OCI-LY3 (cell line): ENCODE measurements at regions not wholly inside any gene's neighbourhood (a gene's known extent, or its start where the extent isn't known, plus 50 kb on each side); places are given as distances from the start of the nearest gene placed in this dataset.

Source experiments
- H2AFZ ChIP-seq: fragments of 200-600, 300-600 bp; shearing (Covaris generic); 2 replicates; pipeline ENCODE4 v1.6.0; 2014; ENCODE audit warnings: antibody characterized with exemption, low read depth, low read length
- H3K27ac ChIP-seq: fragments of 200-600, 300-600 bp; sonication (generic); 2 replicates; pipeline ENCODE4 v1.5.1; 2014; ENCODE audit warnings: mild to moderate bottlenecking, low read length, moderate library complexity, mixed read lengths
- H3K27me3 ChIP-seq: fragments of 200-600, 300-600 bp; sonication (generic); 2 replicates; pipeline ENCODE4 v1.6.1; 2014; ENCODE audit warnings: low read depth, low read length, mixed read lengths
- H3K36me3 ChIP-seq: fragments of 200-600, 300-600 bp; sonication (generic); replicated peaks from 2 replicates; pipeline ENCODE3; 2014; ENCODE audit warnings: low read depth, low read length, mixed read lengths
- H3K4me1 ChIP-seq: fragments of 300-600, 200-600 bp; sonication (generic); 2 replicates; pipeline ENCODE4 v1.6.1; 2014; ENCODE audit warnings: low read length, mixed read lengths
- H3K4me2 ChIP-seq: fragments of 200-600, 300-600 bp; sonication (generic); 2 replicates; pipeline ENCODE4 v1.6.1; 2014; ENCODE audit warnings: low read length, mixed read lengths
- H3K4me3 ChIP-seq: fragments of 300-600, 200-600 bp; sonication (generic); 2 replicates; pipeline ENCODE4 v1.5.1; 2014; ENCODE audit warnings: antibody characterized with exemption, mild to moderate bottlenecking, low read length, moderate library complexity
- H3K79me2 ChIP-seq: fragments of 300-600, 200-600 bp; shearing (Covaris generic); 2 replicates; pipeline ENCODE4 v1.6.1; 2014; ENCODE audit warnings: mild to moderate bottlenecking, low read length, mixed read lengths
- H3K9ac ChIP-seq: fragments of 300-600, 200-600 bp; shearing (Covaris generic); 2 replicates; pipeline ENCODE4 v1.6.0; 2014; ENCODE audit warnings: mild to moderate bottlenecking, low read length, moderate library complexity
- H3K9me3 ChIP-seq: fragments of 200-600, 300-600 bp; shearing (Covaris generic); 2 replicates; pipeline ENCODE4 v1.6.1; 2014; ENCODE audit warnings: low read length, mixed read lengths; ENCODE audit not compliant: insufficient read depth
- H4K20me1 ChIP-seq: fragments of 200-600, 300-600 bp; sonication (generic); 2 replicates; pipeline ENCODE4 v1.6.1; 2016; ENCODE audit warnings: low read length, mixed read lengths; ENCODE audit not compliant: insufficient read depth
- EZH2phosphoT487 ChIP-seq: fragments of 200-600 bp; shearing (Covaris generic); IDR thresholded peaks from 2 replicates; pipeline ENCODE4 v1.6.1; 2018; ENCODE audit warnings: antibody characterized with exemption, mixed run types, low read depth
- TF ChIP-seq, protein P1 (sequence below): fragments of 200-600, 300-600 bp; sonication (generic); IDR thresholded peaks from 2 replicates; pipeline ENCODE4 v1.5.1; 2014; ENCODE audit warnings: antibody characterized with exemption, low read length, low read depth

DNA sequence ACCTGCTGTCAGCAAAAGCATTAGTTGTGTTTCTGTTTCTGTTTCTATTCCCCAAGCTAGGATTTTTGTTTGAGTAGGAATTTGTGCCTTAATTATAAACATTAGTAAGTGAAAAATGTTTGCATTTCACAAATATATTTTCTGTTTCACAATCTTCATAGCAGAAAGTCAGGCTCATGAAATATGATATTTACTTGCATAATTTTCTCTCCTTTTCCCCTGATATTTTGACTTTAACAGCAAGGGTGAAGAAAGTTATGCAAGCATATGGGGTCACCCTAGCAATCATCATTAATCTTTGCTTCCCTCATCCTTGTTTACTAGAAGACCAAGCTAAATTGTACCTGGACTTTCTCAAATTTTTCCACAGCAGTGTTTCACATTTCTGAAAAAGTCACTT, 140.3 kb upstream of the SEMA6D start:
- Histone ChIP-seq H3K27me3 (no peaks in the 10 kb centered on the region), H3K4me3 (no peak overlapping the region), H2AFZ (no peak overlapping the region), H3K36me3 (no peaks in the 10 kb centered on the region), H3K79me2 (no peaks in the 10 kb centered on the region), H3K4me1 (no peaks in the 10 kb centered on the region), H3K27ac (no peak overlapping the region), H3K9ac (no peak overlapping the region), H3K9me3 (no peaks in the 10 kb centered on the region), H3K4me2 (no peak overlapping the region), H4K20me1 (no peaks in the 10 kb centered on the region)
- TF ChIP-seq, protein P1, sequence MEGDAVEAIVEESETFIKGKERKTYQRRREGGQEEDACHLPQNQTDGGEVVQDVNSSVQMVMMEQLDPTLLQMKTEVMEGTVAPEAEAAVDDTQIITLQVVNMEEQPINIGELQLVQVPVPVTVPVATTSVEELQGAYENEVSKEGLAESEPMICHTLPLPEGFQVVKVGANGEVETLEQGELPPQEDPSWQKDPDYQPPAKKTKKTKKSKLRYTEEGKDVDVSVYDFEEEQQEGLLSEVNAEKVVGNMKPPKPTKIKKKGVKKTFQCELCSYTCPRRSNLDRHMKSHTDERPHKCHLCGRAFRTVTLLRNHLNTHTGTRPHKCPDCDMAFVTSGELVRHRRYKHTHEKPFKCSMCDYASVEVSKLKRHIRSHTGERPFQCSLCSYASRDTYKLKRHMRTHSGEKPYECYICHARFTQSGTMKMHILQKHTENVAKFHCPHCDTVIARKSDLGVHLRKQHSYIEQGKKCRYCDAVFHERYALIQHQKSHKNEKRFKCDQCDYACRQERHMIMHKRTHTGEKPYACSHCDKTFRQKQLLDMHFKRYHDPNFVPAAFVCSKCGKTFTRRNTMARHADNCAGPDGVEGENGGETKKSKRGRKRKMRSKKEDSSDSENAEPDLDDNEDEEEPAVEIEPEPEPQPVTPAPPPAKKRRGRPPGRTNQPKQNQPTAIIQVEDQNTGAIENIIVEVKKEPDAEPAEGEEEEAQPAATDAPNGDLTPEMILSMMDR: no peak
- no peak for TF ChIP-seq EZH2phosphoT487

DNA sequence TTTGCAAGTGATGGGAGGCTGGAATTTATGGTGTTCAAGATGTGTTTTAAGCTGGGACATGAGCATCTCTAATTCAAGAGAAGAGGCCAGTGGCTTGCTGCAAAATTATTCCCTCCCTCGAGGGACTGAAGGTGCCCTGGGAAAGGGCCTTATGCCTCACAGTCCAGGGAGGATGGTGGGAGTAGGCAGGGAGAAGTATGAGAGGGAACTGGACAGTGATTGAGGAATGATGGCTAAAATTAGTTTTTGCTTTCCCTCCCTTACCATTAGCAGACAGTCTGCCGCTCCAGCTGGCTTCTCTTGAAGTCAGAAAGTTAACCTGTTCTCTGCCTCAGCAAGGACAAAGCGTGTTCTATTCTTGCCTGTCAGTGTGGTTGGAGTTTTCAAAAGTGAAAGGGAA, 139.8 kb upstream of the SEMA6D start:
- H3K4me1 ChIP-seq: no peaks in the 10 kb centered on the region
- H3K27me3 ChIP-seq: no peaks in the 10 kb centered on the region
- H3K36me3 ChIP-seq: no peaks in the 10 kb centered on the region
- H2AFZ ChIP-seq: no peak overlapping the region
- H3K9ac ChIP-seq: no peak overlapping the region
- H3K79me2 ChIP-seq: no peaks in the 10 kb centered on the region
- no peaks in the 10 kb centered on the region for H4K20me1 ChIP-seq
- H3K27ac ChIP-seq: no peak overlapping the region
- no peaks in the 10 kb centered on the region for H3K9me3 ChIP-seq
- no peak overlapping the region for H3K4me2 ChIP-seq
- no peak overlapping the region for H3K4me3 ChIP-seq
- TF ChIP-seq EZH2phosphoT487: no peak
- TF ChIP-seq, protein P1: no peak

DNA sequence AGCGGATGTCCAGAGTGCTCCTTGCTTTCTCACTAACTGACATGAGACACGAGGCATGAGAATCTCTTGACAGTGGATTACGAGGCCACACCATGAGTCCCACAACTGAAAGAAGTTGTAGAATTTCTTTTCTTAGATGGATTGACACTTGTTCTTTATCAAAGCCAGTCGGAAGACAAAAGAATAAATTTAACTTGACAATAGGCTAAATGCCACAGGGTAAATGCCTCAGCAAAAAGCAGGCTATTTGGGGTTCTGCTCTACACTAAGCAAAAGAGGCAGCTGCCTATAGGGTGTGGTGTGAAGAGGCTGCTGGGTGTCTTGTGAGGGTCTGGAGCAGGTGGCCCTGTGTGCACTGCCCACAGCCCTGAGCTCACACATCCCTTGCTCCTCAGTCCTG, 135.1 kb upstream of the SEMA6D start:
- no peak overlapping the region for H3K4me2 ChIP-seq
- H3K79me2 ChIP-seq: no peaks in the 10 kb centered on the region
- H3K4me3 ChIP-seq: no peak overlapping the region
- no peaks in the 10 kb centered on the region for H3K27me3 ChIP-seq
- H4K20me1 ChIP-seq: no peaks in the 10 kb centered on the region
- no peaks in the 10 kb centered on the region for H3K4me1 ChIP-seq
- H3K9ac ChIP-seq: no peak overlapping the region
- TF ChIP-seq, protein P1: no peak
- TF ChIP-seq EZH2phosphoT487: no peak
- no peaks in the 10 kb centered on the region for H3K36me3 ChIP-seq
- no peak overlapping the region for H3K27ac ChIP-seq
- H3K9me3 ChIP-seq: no peaks in the 10 kb centered on the region
- H2AFZ ChIP-seq: no peak overlapping the region

DNA sequence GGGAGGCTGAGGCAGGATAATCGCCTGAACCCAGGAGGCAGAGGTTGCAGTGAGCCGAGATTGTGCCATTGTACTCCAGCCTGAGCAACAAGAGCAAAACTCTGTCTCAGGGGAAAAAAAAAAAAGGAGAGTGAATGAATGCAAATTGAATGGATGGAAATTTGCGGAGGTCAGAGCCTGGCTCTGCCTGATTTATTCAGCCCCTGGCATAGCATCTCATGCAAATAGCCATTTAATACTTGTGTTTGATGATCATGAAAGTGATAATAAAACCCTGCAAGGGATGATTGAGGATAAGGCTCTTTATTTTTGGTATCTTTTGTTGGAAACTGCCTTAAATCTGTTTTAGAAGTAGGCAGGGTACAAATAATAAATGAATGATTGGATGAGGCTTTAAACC, 133.0 kb upstream of the SEMA6D start:
- TF ChIP-seq, protein P1: no peak
- no peak for TF ChIP-seq EZH2phosphoT487
- H3K79me2 ChIP-seq: no peaks in the 10 kb centered on the region
- no peaks in the 10 kb centered on the region for H3K4me1 ChIP-seq
- no peak overlapping the region for H3K27ac ChIP-seq
- H3K4me3 ChIP-seq: no peak overlapping the region
- H3K9ac ChIP-seq: no peak overlapping the region
- no peaks in the 10 kb centered on the region for H3K9me3 ChIP-seq
- no peaks in the 10 kb centered on the region for H3K27me3 ChIP-seq
- H3K36me3 ChIP-seq: no peaks in the 10 kb centered on the region
- no peak overlapping the region for H3K4me2 ChIP-seq
- no peaks in the 10 kb centered on the region for H4K20me1 ChIP-seq
- H2AFZ ChIP-seq: no peak overlapping the region
